ENCODE measurements at regions not wholly inside any gene's neighbourhood (a gene's known extent, or its start where the extent isn't known, plus 50 kb on each side); places are given as distances from the start of the nearest gene placed in this dataset.

GRCh38 chr2:116094196-116094595 lies 1651.8 kb downstream of the DPP10 start:
- Mint-ChIP-seq H3K27me3 (ENCODE audit: low read depth) (no peaks in the 10 kb centered on the region), H3K36me3 (ENCODE audit: low read depth) (peaks cover 4% of the 10 kb centered on the region), H3K4me3 (no peak overlapping the region), H3K4me1 (peaks cover under 1% of the 10 kb centered on the region), H3K9me3 (peaks cover 7% of the 10 kb centered on the region), H3K27ac (ENCODE audit: unreplicated experiment) (no peak overlapping the region)
- no peak for DNase-seq (ENCODE audit: low read depth, low spot score)
- peak; percentile 41 for TF ChIP-seq CTCF (conservative IDR thresholded peaks at IDR 0.05)

- Mint-ChIP-seq H3K27ac (ENCODE audit: unreplicated experiment) (no peak overlapping the region), H3K4me1 (no peaks in the 10 kb centered on the region), H3K27me3 (ENCODE audit: low read depth) (no peaks in the 10 kb centered on the region), H3K9me3 (peaks cover 4% of the 10 kb centered on the region), H3K36me3 (ENCODE audit: low read depth) (peaks cover 4% of the 10 kb centered on the region), H3K4me3 (no peak overlapping the region)
- no peak for DNase-seq (ENCODE audit: low read depth, low spot score)
- TF ChIP-seq CTCF (conservative IDR thresholded peaks at IDR 0.05), result no peak
Observed at GRCh38 chr2:116095636-116096035, 1653.2 kb downstream of the DPP10 start.

GRCh38 chr2:116098049-116098448 lies 1655.6 kb downstream of the DPP10 start:
- Mint-ChIP-seq H3K9me3 (peaks cover 4% of the 10 kb centered on the region), H3K27ac (ENCODE audit: unreplicated experiment) (peak overlapping the region; percentile 2), H3K4me3 (no peak overlapping the region), H3K27me3 (ENCODE audit: low read depth) (no peaks in the 10 kb centered on the region), H3K36me3 (ENCODE audit: low read depth) (no peaks in the 10 kb centered on the region), H3K4me1 (no peaks in the 10 kb centered on the region)
- DNase-seq (ENCODE audit: low read depth, low spot score), result no peak
- no peak for TF ChIP-seq CTCF (conservative IDR thresholded peaks at IDR 0.05)

GRCh38 chr2:116109471-116109870 lies 1667.0 kb downstream of the DPP10 start:
- DNase-seq (ENCODE audit: low read depth, low spot score), result no peak
- Mint-ChIP-seq H3K4me3 (no peak overlapping the region), H3K27me3 (ENCODE audit: low read depth) (no peaks in the 10 kb centered on the region), H3K36me3 (ENCODE audit: low read depth) (no peaks in the 10 kb centered on the region), H3K9me3 (no peaks in the 10 kb centered on the region), H3K27ac (ENCODE audit: unreplicated experiment) (no peak overlapping the region), H3K4me1 (no peaks in the 10 kb centered on the region)
- TF ChIP-seq CTCF (conservative IDR thresholded peaks at IDR 0.05), result no peak

GRCh38 chr2:116117845-116118244 lies 1675.4 kb downstream of the DPP10 start:
- Mint-ChIP-seq H3K36me3 (ENCODE audit: low read depth) (no peaks in the 10 kb centered on the region), H3K27me3 (ENCODE audit: low read depth) (peaks cover 2% of the 10 kb centered on the region), H3K9me3 (no peaks in the 10 kb centered on the region), H3K4me1 (no peaks in the 10 kb centered on the region), H3K27ac (ENCODE audit: unreplicated experiment) (no peak overlapping the region), H3K4me3 (no peak overlapping the region)
- no peak for DNase-seq (ENCODE audit: low read depth, low spot score)
- no peak for TF ChIP-seq CTCF (conservative IDR thresholded peaks at IDR 0.05)

- DNase-seq (ENCODE audit: low read depth, low spot score), result no peak
- TF ChIP-seq CTCF (conservative IDR thresholded peaks at IDR 0.05), result no peak
- Mint-ChIP-seq H3K4me3 (no peak overlapping the region), H3K4me1 (no peaks in the 10 kb centered on the region), H3K27ac (ENCODE audit: unreplicated experiment) (no peak overlapping the region), H3K36me3 (ENCODE audit: low read depth) (no peaks in the 10 kb centered on the region), H3K9me3 (no peaks in the 10 kb centered on the region), H3K27me3 (ENCODE audit: low read depth) (no peaks in the 10 kb centered on the region)
Observed at GRCh38 chr2:116132833-116133232, 1681.7 kb upstream of the DDX18 start.
